ENCODE measurements at regions not wholly inside any gene's neighbourhood (a gene's known extent, or its start where the extent isn't known, plus 50 kb on each side); places are given as distances from the start of the nearest gene placed in this dataset.

DNA sequence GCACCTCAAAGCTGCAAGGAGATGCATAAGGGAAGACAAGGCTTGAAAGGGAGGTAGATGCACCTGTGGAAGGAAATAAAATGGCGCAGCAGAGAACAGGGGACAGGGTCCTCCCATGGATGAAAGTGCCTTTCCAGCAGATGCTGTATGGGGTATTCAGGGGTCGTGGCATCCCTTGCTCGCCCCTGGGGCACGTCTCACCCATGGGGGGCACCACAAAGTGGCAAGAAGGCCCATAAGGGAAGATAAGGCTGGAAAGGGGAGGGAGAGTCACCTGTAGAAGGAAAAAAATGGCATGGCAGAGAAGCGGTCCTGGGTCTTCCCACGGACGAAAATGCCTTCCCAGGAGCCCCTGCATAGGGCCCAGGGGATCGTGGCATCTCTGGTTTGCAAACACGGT is 265.1 kb downstream of the ALG10 start:
- Histone ChIP-seq H3K36me3 (ENCODE audit: control insufficient read depth in 3 of 3, insufficient read depth in 2 of 3, low read depth in 1 of 3, low read length in 3 of 3) (no peaks in the 10 kb centered on the region), H3K4me3 (ENCODE audit: low read depth in 1 of 3, low read length in 3 of 3) (no peak overlapping the region), H3K27me3 (ENCODE audit: control insufficient read depth in 3 of 3, insufficient read depth in 3 of 3, low read length in 3 of 3) (no peaks in the 10 kb centered on the region), H3K27ac (ENCODE audit: low read depth in 1 of 3, low read length in 2 of 3) (no peak overlapping the region), H3K4me1 (ENCODE audit: control insufficient read depth in 3 of 3, insufficient read depth in 2 of 3, low read depth in 1 of 3, low read length in 2 of 3) (no peaks in the 10 kb centered on the region), H3K9me3 (ENCODE audit: control insufficient read depth in 2 of 2, insufficient read depth in 1 of 2, low read depth in 1 of 2, low read length in 1 of 2) (peaks cover 4 to 66% of the 10 kb centered on the region in 2 donors)
- DNase-seq (no peak), FAIRE-seq (no peak)
- WGBS, 3 donors, result 59 to 70% (median 61%) methylated on average over 9 of the region's 9 CpGs

DNA sequence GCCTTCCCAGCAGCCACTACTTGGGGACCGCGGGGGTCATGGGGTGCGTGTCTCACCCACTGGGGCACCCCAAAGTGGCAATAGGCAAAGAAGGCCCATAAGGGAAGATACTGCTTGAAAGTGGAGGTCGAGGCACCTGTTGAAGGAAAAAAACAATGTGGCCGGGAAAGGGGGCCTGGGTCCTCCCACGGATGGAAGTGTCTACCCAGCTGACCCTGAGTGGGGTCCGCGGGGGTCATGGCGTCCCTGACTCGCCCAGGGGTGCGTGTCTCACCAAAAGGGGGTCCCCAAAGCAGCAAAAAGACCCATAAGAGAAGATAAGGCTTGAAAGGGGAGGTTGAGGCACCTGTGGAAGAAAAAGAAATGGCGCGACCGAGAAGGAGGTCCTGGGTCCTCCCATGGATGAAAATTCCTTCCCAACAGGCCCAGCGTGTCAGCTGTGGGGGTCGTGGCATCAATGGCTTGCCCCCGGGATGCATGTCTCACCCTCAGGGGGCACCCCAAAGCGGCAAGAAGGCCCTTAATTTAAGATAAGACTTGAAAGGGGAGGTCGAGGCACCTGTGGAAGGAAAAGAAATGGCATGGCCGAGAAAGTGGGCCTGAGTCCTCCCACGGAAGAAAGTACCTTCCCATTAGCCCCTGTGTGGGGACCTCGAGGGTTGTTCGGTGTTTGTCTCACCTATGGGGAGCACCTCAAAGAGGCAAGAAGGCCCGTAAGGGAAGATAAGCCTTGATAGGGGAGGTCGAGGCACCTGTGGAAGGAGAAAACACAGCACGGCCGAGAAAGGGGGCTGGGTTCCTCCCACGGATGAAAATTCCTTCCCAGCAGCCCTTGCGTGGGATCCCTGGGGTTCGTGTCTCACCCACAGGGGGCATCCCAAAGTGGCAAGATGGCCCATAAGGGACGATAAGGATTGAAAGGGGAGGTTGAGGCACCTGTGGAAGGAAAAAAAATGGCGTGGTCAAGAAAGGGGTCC is 266.0 kb downstream of the ALG10 start:
- FAIRE-seq, result no peak
- DNase-seq, result no peak
- 71 to 77% (median 73%) methylated on average over 32 of the region's 32 CpGs for WGBS, 3 donors

DNA sequence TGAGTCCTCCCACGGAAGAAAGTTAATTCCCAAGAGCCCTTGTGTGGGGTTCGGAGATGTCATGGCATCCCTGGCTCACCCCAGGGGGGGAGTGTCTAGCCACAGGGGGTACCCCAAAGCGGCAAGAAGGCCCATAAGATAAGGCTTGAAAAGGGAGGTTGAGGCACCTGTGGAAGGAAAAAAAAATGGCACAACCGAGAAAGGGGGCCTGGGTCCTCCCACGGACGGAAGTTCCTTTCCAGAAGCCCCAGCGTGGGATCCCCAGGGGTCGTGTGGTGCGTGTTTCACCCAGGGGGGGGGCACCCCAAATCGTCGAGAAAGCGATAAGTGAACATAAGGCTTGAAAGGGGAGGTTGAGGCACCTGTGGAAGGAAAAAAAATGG is 266.7 kb downstream of the ALG10 start:
- Histone ChIP-seq H3K27me3 (ENCODE audit: control insufficient read depth in 3 of 3, insufficient read depth in 3 of 3, low read length in 3 of 3) (no peaks in the 10 kb centered on the region), H3K4me1 (ENCODE audit: control insufficient read depth in 3 of 3, insufficient read depth in 2 of 3, low read depth in 1 of 3, low read length in 2 of 3) (no peaks in the 10 kb centered on the region), H3K9me3 (ENCODE audit: control insufficient read depth in 2 of 2, insufficient read depth in 1 of 2, low read depth in 1 of 2, low read length in 1 of 2) (peaks cover 9 to 81% of the 10 kb centered on the region in 2 donors), H3K4me3 (ENCODE audit: low read depth in 1 of 3, low read length in 3 of 3) (no peak overlapping the region), H3K36me3 (ENCODE audit: control insufficient read depth in 3 of 3, insufficient read depth in 2 of 3, low read depth in 1 of 3, low read length in 3 of 3) (no peaks in the 10 kb centered on the region), H3K27ac (ENCODE audit: low read depth in 1 of 3, low read length in 2 of 3) (no peak overlapping the region)
- DNase-seq (no peak), FAIRE-seq (no peak)
- 75 to 84% (median 82%) methylated on average over 12 of the region's 12 CpGs for WGBS, 3 donors

More for the DNA sequence above, 266.0 kb downstream of the ALG10 start:
- H3K9me3 ChIP-seq (ENCODE audit: control insufficient read depth in 2 of 2, insufficient read depth in 1 of 2, low read depth in 1 of 2, low read length in 1 of 2), result peaks cover 9 to 74% of the 10 kb centered on the region in 2 donors
- H3K36me3 ChIP-seq (ENCODE audit: control insufficient read depth in 3 of 3, insufficient read depth in 2 of 3, low read depth in 1 of 3, low read length in 3 of 3), result no peaks in the 10 kb centered on the region
- H3K27ac ChIP-seq (ENCODE audit: low read depth in 1 of 3, low read length in 2 of 3), result no peak overlapping the region
- H3K27me3 ChIP-seq (ENCODE audit: control insufficient read depth in 3 of 3, insufficient read depth in 3 of 3, low read length in 3 of 3), result no peaks in the 10 kb centered on the region
- no peaks in the 10 kb centered on the region for H3K4me1 ChIP-seq (ENCODE audit: control insufficient read depth in 3 of 3, insufficient read depth in 2 of 3, low read depth in 1 of 3, low read length in 2 of 3)
- H3K4me3 ChIP-seq (ENCODE audit: low read depth in 1 of 3, low read length in 3 of 3), result no peak overlapping the region

DNA sequence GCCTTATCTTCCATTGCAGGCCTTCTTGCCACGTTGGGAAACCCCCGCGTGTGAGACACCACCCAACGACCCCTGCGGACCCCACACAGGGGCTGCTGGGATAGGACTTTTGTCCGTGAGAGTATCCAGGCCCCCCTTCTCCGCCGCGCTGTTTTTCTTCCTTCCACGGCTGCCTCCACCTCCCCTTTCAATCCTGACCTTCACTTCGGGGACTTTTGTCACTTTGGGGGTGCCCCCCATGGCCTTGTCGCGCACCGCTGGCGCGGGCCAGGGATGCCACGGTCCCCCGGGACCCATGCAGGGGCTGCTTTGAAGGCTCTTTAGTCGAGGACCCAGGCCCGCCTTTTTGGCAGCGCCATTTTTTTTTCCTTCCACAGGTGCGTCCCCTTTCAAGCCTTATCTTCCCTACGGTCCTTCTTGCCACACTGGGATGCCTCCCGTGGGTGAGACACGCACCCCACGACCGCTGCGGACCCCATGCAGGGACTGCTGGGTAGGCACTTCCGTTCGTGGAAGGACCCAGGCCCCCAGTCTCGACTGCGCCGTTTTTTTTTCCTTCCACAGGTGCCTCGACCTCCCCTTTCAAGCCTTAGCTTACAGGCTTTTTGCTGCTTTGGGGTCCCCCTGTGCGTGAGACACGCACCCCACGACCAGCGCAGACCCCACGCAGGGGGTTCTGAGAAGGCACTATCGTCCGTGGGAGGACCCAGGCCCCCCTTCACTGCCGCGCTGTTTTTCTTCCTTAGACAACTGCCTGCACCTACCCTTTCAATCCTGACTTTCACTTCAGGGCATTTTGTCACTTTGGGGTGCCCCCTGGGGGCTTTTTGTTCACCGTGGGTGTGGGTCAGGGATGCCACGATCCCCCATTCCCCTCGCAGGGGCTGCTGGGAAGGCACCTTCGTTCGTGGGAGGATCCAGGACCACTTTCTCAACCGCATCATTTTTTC is 267.4 kb downstream of the ALG10 start:
- Histone ChIP-seq H3K36me3 (ENCODE audit: control insufficient read depth in 3 of 3, insufficient read depth in 2 of 3, low read depth in 1 of 3, low read length in 3 of 3) (no peaks in the 10 kb centered on the region), H3K27ac (ENCODE audit: low read depth in 1 of 3, low read length in 2 of 3) (no peak overlapping the region), H3K9me3 (ENCODE audit: control insufficient read depth in 2 of 2, insufficient read depth in 1 of 2, low read depth in 1 of 2, low read length in 1 of 2) (peaks cover 9 to 88% of the 10 kb centered on the region in 2 donors), H3K4me3 (ENCODE audit: low read depth in 1 of 3, low read length in 3 of 3) (no peak overlapping the region), H3K4me1 (ENCODE audit: control insufficient read depth in 3 of 3, insufficient read depth in 2 of 3, low read depth in 1 of 3, low read length in 2 of 3) (no peaks in the 10 kb centered on the region), H3K27me3 (ENCODE audit: control insufficient read depth in 3 of 3, insufficient read depth in 3 of 3, low read length in 3 of 3) (no peaks in the 10 kb centered on the region)
- DNase-seq (no peak), FAIRE-seq (no peak)
- WGBS, 3 donors, result 74 to 80% (median 78%) methylated on average over 49 of the region's 49 CpGs

DNA sequence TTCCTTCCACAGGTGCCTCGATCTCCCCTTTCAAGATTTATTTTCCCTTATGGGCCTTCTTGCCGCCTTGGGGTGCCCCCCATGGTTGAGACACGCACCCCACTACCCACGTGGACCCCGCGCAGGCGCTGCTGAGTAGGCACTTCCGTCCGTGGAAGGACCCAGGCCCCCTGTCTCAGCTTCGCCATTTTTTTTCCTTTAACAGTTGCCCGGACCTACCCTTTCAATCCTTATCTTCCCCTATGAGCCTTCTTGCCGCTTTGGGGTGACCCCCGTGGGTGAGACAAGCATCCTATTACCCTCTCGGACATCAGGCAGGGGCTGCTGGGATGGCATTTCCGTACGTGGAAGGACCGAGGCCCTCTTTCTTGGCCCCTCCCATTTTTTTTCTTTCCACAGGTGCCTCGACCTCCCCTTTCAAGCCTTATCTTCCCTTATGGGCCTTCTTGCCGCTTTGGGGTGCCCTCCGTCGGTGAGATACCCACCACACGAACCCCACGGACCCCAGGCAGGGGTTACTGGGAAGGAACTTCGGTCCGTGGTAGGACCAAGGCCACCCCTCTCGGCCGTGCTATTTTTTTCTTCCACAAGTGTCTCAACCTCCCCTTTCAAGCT is 268.2 kb downstream of the ALG10 start:
- H3K27ac ChIP-seq (ENCODE audit: low read depth in 1 of 3, low read length in 2 of 3), result no peak overlapping the region
- FAIRE-seq, result no peak
- no peaks in the 10 kb centered on the region for H3K4me1 ChIP-seq (ENCODE audit: control insufficient read depth in 3 of 3, insufficient read depth in 2 of 3, low read depth in 1 of 3, low read length in 2 of 3)
- peaks cover 9 to 96% of the 10 kb centered on the region in 2 donors for H3K9me3 ChIP-seq (ENCODE audit: control insufficient read depth in 2 of 2, insufficient read depth in 1 of 2, low read depth in 1 of 2, low read length in 1 of 2)
- no peaks in the 10 kb centered on the region for H3K27me3 ChIP-seq (ENCODE audit: control insufficient read depth in 3 of 3, insufficient read depth in 3 of 3, low read length in 3 of 3)
- H3K36me3 ChIP-seq (ENCODE audit: control insufficient read depth in 3 of 3, insufficient read depth in 2 of 3, low read depth in 1 of 3, low read length in 3 of 3), result no peaks in the 10 kb centered on the region
- DNase-seq, result no peak
- H3K4me3 ChIP-seq (ENCODE audit: low read depth in 1 of 3, low read length in 3 of 3), result no peak overlapping the region
- 68 to 73% (median 72%) methylated on average over 27 of the region's 27 CpGs for WGBS, 3 donors

DNA sequence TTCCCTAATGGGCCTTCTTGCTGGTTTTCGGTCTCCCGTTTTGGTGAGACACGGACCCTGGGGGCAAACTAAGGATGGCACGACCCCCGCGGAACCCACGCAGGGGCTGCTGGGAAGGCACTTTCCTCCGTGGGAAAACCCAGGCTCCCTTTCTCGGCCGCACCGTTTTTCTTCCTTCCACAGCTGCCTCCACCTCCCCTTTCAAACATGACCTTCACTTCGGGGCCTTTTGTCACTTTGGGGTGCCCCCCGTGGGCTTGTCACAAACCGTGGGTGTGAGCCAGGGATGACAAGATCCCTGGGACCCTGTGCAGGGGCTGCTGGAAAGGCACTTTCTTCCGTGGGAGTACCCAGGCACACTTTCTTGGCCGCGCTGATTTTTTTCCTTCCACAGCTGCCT is 268.7 kb downstream of the ALG10 start:
- DNase-seq (no peak), FAIRE-seq (no peak)
- Histone ChIP-seq H3K27ac (ENCODE audit: low read depth in 1 of 3, low read length in 2 of 3) (no peak overlapping the region), H3K36me3 (ENCODE audit: control insufficient read depth in 3 of 3, insufficient read depth in 2 of 3, low read depth in 1 of 3, low read length in 3 of 3) (no peaks in the 10 kb centered on the region), H3K4me1 (ENCODE audit: control insufficient read depth in 3 of 3, insufficient read depth in 2 of 3, low read depth in 1 of 3, low read length in 2 of 3) (no peaks in the 10 kb centered on the region), H3K4me3 (ENCODE audit: low read depth in 1 of 3, low read length in 3 of 3) (no peak overlapping the region), H3K27me3 (ENCODE audit: control insufficient read depth in 3 of 3, insufficient read depth in 3 of 3, low read length in 3 of 3) (no peaks in the 10 kb centered on the region), H3K9me3 (ENCODE audit: control insufficient read depth in 2 of 2, insufficient read depth in 1 of 2, low read depth in 1 of 2, low read length in 1 of 2) (peaks cover 9 to 100% of the 10 kb centered on the region in 2 donors)
- 78 to 85% (median 83%) methylated on average over 17 of the region's 17 CpGs for WGBS, 3 donors

DNA sequence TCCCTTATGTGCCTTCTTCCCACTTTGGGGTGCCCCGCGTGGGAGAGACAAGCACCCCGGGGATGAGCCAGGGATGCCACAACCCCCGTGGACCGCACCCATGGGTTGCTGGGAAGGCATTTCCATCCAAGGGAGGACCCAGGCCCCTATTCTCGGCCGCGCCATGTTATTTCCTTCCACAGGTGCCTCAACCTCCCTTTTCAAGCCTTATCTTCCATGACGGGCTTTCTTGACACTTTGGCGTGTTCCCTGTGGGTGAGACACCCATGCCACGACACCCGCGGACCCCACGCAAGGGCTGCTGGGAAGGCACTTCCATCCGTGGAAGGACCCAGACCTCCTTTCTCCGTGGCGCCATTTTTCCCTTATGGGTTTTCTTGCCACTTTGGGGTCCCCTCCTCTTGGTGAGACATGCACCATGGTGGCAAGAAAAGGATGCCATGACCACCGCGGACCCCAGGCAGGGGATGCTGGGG is 269.2 kb downstream of the ALG10 start:
- FAIRE-seq, result no peak
- H3K27ac ChIP-seq (ENCODE audit: low read depth in 1 of 3, low read length in 2 of 3), result no peak overlapping the region
- H3K9me3 ChIP-seq (ENCODE audit: control insufficient read depth in 2 of 2, insufficient read depth in 1 of 2, low read depth in 1 of 2, low read length in 1 of 2), result peaks cover 9 to 100% of the 10 kb centered on the region in 2 donors
- H3K4me3 ChIP-seq (ENCODE audit: low read depth in 1 of 3, low read length in 3 of 3), result no peak overlapping the region
- H3K27me3 ChIP-seq (ENCODE audit: control insufficient read depth in 3 of 3, insufficient read depth in 3 of 3, low read length in 3 of 3), result no peaks in the 10 kb centered on the region
- H3K36me3 ChIP-seq (ENCODE audit: control insufficient read depth in 3 of 3, insufficient read depth in 2 of 3, low read depth in 1 of 3, low read length in 3 of 3), result no peaks in the 10 kb centered on the region
- no peaks in the 10 kb centered on the region for H3K4me1 ChIP-seq (ENCODE audit: control insufficient read depth in 3 of 3, insufficient read depth in 2 of 3, low read depth in 1 of 3, low read length in 2 of 3)
- no peak for DNase-seq
- WGBS, 3 donors, result 81 to 91% (median 83%) methylated on average over 19 of the region's 19 CpGs
